LoVo (cell line): ENCODE measurements at regions not wholly inside any gene's neighbourhood (a gene's known extent, or its start where the extent isn't known, plus 50 kb on each side); places are given as distances from the start of the nearest gene placed in this dataset.
A peak's percentile ranks its signal among the peaks of the same experiment; 100 is the strongest.
"Not testable (repeated sequence)": the region's sequence is repeated elsewhere in the genome, so short reads cannot be mapped to it uniquely, and the experiment has no call there.

Experiments
- DNase-seq: peaks from one replicate; pipeline ENCODE4 v3.0.0-alpha.2; 2016; ENCODE audit warnings: low spot score

GRCh38 chr10:109809954-109810353 lies 113.4 kb downstream of the XPNPEP1 start:
- not testable (repeated sequence) for DNase-seq

DNA sequence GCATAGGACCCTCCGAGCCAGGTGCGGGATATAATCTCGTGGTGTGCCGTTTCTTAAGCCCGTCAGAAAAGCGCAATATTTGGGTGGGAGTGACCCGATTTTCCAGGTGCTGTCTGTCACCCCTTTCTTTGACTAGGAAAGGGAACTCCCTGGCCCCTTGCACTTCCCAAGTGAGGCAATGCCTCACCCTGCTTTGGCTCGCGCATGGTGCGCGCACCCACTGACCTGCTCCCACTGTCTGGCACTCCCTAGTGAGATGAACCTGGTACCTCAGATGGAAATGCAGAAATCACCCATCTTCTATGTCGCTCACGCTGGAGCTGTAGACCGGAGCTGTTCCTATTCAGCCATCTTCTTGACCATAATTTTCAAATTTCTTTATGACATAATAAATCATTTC lies 122.1 kb downstream of the XPNPEP1 start:
- not testable (repeated sequence) for DNase-seq

DNA sequence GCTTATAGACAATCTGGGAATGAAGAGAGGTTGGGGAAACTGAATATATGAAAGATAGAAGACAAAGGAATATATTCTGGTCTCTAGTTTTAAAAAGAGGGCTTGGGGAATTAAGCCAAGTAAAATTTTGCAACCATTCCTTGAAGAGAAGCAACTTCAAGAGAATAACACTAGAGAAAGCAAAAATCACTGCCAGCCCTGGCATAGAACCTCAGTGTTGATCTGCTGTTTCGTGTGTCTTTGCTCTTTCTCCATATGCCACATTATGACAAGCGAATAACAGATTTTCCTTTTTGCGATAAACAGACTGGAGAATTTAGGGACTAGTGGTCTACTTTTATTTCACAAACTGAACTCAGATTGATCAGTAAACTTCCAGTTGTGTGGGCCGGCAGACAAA lies 132.7 kb downstream of the XPNPEP1 start:
- DNase-seq = no peak

DNA sequence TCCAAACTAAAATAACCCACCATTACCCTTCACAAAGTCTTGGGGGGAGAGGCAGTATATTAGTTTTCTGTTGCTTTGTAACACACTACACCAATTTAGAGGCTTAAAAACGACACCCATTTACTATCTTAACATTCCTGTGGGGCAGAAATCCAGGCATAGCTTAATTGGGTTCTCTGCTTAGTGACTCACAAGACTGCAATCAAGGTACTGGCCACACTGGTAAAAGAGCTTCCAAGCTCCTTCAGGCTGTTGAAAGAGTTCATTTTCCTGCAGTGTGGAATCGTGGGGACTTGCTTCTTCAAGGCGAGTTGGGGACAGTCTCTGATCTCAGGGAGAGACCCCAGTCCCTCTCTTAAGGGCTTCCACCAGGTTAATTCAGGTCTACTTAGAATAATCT lies 139.1 kb downstream of the XPNPEP1 start:
- DNase-seq = no peak

DNA sequence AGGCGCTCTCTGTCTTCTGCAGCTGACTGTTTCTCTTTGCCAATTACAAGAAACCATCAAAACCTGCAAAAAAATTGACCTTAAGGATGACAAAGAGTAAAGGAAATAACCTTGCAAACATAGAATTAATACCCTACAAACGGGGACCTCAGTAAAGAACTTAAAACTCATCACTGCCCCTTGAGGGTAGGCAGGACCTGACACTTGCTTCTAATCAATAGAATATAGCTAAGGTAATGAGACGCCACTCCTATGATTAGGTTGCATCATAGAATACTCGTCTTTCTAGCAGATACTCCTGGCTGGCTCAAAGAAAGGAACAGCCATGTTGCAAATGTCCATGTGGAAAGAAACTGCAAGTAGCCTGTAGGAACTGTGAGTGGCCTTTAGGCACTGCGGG lies 140.0 kb downstream of the XPNPEP1 start:
- no peak for DNase-seq

DNA sequence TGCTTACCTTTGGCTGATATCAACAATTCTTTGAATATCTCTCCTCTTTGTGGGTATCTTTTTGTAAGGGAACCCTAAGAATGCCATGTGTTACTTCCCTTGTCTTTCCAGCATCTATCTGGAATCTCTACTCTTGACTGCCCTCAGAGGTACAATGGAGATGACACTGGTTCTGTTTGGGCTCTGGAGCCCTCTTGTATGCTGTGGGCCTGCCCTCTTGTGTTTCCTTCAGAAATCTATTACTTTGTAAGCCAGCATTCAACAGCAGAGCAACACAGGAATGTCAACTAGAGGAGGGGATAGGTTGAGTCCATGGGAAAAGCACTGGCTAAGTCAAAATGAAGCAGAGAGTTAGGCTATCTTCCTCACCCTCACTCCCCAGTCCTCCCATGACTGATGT lies 142.3 kb downstream of the XPNPEP1 start:
- DNase-seq = no peak

- DNase-seq = no peak
Measured at GRCh38 chr10:109778993-109779392, 144.3 kb downstream of the XPNPEP1 start.

DNA sequence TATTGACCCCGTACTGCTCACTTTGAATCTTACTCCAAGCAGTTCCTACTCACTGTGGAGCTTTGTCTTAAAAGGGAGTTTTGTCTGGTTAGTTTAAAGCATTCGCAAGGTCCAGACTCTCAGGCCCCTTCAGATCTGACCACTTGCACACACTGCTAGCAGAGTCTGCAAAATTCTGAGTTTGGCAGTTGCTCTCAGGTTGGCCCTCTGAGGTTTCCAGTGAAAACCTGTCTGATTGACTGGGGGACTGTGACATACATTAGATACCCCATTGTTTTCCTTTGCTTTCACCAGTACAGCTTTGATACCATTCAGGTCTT lies 149.2 kb downstream of the XPNPEP1 start:
- no peak for DNase-seq

GRCh38 chr10:109773288-109774120 lies 149.8 kb downstream of the XPNPEP1 start:
- DNase-seq = peak; percentile 37

DNA sequence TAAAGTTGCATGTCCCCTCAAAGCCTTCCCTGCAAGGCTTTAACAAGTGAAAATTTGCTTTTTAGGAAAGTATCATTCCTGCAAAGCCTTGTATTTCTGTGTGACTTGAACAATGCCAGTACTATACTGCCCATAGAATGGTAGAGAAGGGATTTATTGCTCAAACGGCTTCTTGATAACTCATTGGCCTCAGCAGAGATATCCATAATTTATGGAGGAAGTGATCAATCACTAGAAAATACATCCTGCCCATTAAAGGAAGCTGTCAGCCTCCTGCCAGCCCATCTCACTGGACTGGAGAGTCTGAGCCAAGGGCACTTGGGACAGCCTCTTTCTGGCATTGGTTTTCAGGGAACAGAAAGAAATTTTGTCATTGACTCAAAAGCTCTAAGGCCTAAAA lies 152.6 kb downstream of the XPNPEP1 start:
- no peak for DNase-seq

GRCh38 chr10:109769966-109770365 lies 153.3 kb downstream of the XPNPEP1 start:
- no peak for DNase-seq

GRCh38 chr10:109765838-109766237 lies 157.5 kb downstream of the XPNPEP1 start:
- no peak for DNase-seq

DNA sequence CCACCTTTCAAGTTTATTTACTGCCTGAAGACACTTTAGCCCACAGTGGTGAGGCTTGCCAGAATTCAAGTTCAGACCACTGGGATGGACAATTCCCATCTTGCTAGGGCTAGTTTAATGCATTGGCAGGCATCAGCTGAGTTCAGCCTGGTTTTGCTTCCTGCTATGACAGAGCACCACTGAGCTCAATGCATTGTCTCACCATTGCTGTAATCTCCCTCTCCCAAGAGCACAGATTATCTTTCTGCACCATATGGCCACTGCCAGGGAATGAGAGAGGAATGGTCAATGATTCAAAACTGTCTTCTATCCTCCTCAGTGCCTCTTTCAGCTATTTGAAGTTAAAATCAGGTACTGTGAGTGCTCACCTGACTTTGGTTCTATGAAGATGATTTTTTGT lies 160.8 kb downstream of the XPNPEP1 start:
- DNase-seq = no peak

DNA sequence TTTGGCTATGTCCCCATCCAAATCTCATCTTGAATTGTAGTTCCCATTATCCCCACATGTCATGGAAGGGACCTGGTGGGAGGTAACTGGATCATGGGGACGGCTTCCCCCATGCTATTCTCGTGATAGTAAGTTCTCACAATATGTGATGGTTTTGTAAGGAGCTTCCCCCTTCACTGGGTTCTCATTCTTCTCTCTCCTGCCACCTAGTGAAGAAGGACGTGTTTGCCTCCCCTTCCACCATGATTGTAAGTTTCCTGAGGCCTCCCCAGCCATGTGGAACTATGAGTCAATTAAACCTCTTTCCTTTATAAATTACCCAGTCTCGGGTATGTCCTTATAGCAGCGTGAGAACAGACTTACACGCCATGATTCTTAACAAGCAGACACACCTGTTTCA lies 165.6 kb downstream of the XPNPEP1 start:
- DNase-seq = not testable (repeated sequence)

DNA sequence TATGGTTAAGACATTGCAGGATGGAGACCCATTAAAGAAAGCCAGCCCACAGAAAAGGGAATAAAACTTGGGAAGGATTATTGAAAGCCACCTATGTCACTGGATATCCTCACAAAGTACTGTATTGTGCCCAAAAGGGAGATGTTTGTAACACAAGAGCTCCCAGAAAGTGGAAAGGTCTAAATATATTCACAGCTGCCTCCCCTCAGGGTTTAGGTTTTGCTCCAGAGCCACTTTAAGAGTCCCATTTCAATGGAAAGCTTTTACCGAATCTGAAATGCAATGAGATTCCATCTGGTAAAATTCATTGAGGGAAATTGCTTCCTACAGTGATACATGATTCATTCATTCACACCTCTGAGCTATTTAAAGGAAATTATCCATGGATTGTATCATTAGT lies 176.4 kb downstream of the XPNPEP1 start:
- no peak for DNase-seq

- no peak for DNase-seq
Measured at GRCh38 chr10:109744020-109744419, 179.3 kb downstream of the XPNPEP1 start.

DNA sequence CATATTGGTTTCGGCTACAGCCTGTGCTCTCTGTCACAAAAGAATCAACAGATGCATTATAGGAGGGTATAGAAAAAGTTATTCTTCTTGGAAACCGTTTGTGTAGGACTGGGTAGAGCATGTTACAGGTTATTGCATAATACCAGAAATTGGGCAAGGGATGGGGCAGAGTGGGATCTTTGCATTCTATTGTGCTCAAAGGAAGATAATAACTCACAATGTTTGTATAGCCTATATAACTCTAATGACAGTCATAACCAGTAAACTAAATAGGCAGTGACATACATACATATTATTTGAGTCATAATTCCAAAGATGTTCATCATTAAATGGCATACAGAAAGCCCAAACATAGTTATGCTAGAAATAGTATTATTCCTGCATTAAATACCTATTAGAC lies 179.7 kb downstream of the XPNPEP1 start:
- no peak for DNase-seq

GRCh38 chr10:109743146-109743545 lies 180.2 kb downstream of the XPNPEP1 start:
- no peak for DNase-seq

DNA sequence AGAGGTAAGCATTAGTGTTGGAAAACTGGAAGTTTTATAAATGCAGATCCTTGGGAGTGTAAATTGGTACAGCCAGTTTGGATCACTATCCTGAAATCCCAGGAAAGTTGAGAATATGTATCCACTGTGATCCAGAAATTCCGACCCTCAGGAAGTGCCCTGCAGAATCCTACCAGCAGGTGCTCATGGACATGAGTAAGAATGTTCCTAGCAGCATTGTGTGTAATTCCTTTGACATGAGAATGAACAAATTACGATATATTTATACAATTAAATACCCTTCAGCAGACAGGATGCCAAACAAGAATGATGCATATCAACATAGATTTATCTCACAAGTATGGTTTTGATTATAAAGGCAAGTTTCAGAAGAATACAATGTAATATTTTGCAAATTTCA lies 181.6 kb downstream of the XPNPEP1 start:
- no peak for DNase-seq

DNA sequence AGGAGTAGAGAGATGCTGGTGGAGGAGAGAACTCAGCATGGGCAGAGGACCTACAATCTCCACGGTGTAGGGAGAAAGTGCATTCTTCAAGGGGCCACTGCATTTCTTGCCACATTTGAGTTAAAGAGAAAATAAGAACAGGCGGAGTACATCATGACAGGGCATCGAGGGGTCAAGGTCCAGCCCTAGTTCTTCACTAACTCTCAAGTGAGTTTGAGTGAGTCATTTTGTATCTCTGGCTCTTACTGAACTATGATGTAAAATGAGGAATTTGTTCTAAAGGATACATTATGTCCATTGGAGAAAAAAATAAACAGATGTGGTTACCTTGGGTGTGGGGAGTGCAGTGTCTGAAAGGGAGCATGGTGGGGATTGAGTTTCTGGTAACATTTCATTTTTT lies 182.9 kb downstream of the XPNPEP1 start:
- no peak for DNase-seq

- no peak for DNase-seq
Measured at GRCh38 chr10:109737626-109738025, 185.7 kb downstream of the XPNPEP1 start.

DNA sequence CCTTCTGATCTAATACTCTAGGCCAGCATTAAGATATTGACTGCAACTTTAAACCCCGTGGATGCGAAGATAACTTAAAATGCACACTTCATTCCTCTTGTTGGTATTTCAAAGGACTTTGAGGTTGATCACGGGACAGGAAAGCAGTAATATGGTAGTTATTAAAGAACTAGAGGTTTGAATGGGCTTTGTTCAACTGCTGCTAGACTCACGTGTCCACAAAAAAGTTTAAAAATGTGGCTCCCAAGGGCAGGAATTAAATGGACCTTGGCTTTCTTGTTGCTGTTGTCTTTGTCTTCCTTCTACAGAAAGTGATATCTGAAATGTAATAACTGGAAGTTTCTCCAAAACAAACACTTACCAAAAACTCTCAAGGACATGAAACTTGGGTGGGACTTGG lies 186.3 kb downstream of the XPNPEP1 start:
- DNase-seq = no peak

GRCh38 chr10:109735776-109736175 lies 187.5 kb downstream of the XPNPEP1 start:
- DNase-seq = no peak

DNA sequence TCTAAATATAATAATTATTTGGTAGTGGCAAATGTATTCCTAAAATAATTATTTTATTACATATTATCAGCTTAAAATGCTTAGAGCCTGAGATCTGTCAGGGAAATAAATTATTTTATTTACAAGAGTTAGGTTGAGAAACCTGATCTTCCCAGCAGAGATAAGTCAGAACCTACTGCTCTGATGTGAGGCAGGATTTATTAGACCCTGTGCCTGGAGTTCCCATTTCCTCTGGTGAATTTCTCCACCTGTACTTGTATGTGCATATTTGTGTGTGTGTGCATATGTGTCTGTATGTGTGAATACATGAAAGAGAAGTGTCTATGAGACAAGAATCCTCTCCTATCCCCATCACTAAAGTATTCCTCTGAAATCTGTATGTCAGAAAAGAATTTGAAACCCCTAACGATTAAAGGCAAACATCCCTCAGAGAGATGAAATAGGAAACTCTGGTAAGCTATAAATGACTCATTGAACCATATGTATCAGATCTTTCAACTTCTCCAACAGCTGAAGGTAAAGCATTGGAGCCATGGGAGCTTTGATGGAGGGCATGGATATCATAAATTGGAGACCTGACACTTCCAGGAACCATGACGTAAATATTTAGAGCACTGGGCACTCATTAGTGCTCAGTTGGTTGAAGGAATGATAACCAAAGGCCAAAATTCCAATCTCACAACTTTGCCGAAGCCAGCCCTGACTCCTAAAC lies 190.9 kb downstream of the XPNPEP1 start:
- DNase-seq = no peak
